Renal pelvis (tissue), 1 donor: ENCODE measurements at regions not wholly inside any gene's neighbourhood (a gene's known extent, or its start where the extent isn't known, plus 50 kb on each side); places are given as distances from the start of the nearest gene placed in this dataset.
"Not testable (repeated sequence)": the region's sequence is repeated elsewhere in the genome, so short reads cannot be mapped to it uniquely, and the experiment has no call there.

Source experiments
- DNase-seq: peaks from one replicate; pipeline ENCODE4 v3.0.0-alpha.2; 2013

DNA sequence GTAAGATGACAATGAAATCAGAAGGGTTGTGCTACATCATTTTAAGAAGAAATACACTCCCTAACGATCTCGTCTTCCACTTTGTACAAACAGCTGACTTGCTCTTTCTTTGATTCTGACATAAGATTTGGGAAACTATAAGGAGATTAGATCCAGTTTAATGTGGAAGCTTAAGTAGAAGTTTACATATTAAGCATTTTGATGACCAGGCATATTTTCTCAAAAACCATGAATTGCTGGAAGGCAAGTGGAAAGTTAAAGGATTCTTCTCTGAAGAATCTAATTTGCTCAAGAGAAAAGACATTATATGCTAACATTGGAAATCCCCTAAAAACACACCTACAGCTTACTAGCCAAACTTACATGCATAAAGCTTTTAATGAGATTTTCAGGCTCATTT, 531.9 kb upstream of the PTPRD start:
- no peak for DNase-seq

GRCh38 chr9:11148189-11148588, 535.4 kb upstream of the PTPRD start:
- no peak for DNase-seq

GRCh38 chr9:11149065-11149464, 536.3 kb upstream of the PTPRD start:
- DNase-seq: no peak

DNA sequence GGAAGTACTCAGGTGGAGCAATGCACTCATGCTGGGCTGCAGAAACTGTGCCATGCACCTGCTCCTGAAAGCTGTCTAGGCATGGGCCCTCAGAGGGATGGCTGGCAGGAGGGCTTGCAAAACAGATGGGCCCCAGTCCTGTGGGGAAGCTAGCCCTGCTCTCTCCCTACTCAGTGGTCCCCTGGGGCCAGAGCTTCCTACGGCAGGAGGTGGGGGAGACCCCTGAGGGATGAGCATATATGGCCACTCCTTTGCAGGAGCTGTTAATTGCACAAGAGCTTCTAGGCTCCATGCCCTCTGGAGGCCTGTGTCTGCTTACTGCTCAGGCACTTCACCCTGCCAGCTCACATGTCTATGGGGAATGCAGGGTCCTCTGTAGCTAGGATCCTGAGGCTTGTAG, 545.3 kb upstream of the PTPRD start:
- no peak for DNase-seq

- DNase-seq: no peak
These were observed 545.9 kb upstream of the PTPRD start for GRCh38 chr9:11158676-11159075.

- no peak for DNase-seq
These were observed 546.6 kb upstream of the PTPRD start for GRCh38 chr9:11159318-11159862.

GRCh38 chr9:11163843-11164242, 551.0 kb upstream of the PTPRD start:
- DNase-seq: no peak

DNA sequence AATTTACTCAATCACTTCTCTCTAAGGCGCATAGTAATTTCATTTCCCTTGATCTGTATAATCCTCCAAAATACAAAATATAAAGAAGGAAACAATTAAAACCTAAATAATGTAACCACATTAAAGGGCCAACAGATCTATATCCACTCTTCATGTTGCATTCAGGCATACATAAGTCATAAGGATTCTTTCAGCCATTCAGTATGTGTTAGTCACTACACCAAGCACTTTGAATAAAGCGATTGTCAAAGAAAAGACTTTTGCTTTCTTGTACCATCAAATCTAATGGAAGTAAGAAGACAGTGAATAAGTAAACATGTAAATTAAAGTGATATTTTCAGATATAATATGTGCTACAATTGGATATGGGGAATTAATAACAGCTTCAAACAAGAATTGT, 569.2 kb upstream of the PTPRD start:
- DNase-seq: no peak

DNA sequence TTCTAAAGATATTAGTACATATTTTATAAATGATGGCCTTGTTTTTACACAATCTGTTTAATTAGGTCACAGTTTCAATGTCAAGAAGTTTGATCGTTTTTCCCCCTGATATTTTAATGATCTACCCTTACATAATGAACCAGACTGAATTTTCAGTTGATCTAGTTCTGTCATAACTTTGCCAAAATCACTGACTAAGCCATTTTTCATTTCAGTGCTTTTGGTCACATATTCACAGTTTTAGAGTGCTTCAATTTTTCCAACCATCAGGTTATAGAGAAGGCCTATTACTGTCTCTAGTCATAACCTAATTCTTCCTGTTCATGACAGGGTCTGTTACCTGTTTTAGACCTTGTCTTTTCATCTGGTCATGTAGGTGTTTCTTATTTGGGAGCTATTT, 577.9 kb upstream of the PTPRD start:
- DNase-seq: no peak

DNA sequence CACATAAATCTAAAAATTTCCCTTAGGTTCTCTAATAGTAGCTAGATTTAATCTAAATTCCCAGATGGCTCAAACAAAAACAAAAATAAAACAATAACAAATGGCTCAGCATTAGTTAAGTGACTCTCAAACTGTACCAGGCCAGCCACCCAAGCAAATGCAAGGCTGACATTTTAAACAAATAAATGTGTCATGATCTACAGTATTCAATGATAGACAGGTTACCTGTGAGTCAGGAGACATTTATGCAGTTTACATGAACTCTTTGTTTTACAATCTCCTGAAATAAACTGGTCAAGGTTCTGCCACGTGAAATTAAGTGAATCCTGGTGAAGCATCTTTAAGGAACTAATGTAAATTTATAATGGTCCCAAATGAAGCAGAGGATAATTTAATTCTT, 580.2 kb upstream of the PTPRD start:
- DNase-seq: no peak

DNA sequence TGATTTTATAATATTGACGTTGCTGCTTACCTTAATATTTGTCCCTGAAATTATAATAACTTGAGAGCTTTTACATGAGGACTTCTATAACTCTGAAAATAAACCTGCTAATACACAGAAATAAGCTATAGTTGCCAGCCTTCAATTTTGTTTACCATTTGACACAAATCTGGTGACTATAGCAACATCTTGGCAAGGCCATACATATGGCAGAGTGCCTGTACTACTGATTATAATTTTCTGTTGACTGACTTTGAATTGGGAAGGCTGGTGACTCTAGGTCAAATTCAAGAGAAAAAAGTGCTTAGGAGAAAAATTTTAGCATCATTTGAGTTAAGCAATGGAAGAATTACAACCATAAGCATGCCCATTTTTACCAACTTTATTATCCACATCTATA, 581.4 kb upstream of the PTPRD start:
- DNase-seq: no peak

- DNase-seq: not testable (repeated sequence)
These were observed 584.1 kb upstream of the PTPRD start for GRCh38 chr9:11196840-11197365.

- DNase-seq: no peak
These were observed 586.5 kb upstream of the PTPRD start for GRCh38 chr9:11199335-11199734.

- no peak for DNase-seq
These were observed 591.7 kb upstream of the PTPRD start for GRCh38 chr9:11204521-11204920.

- no peak for DNase-seq
These were observed 594.1 kb upstream of the PTPRD start for GRCh38 chr9:11206925-11207324.

- DNase-seq: peak; percentile 1
These were observed 620.9 kb upstream of the PTPRD start for GRCh38 chr9:11233696-11234095.

- no peak for DNase-seq
These were observed 622.3 kb upstream of the PTPRD start for GRCh38 chr9:11235061-11235460.

DNA sequence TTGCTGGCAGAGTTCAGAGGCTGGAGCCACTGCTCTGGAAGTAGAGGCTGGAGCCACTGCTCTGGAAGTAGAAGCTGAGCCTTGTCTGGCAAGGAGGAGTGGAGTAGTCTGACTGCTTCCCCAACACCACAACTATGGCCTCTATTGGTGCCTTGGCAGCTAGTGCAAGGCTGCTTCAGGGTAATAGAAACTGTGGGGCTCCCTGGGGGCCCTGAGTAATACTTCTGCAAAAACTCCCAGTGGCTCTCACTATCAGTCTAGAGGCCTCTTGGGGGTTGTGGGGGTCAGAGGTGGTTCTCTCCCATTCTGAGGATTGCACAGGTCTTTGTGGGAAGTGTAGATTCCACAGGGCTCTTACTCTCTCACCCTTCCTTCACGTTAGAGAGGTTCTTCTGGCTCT, 629.0 kb upstream of the PTPRD start:
- DNase-seq: no peak

DNA sequence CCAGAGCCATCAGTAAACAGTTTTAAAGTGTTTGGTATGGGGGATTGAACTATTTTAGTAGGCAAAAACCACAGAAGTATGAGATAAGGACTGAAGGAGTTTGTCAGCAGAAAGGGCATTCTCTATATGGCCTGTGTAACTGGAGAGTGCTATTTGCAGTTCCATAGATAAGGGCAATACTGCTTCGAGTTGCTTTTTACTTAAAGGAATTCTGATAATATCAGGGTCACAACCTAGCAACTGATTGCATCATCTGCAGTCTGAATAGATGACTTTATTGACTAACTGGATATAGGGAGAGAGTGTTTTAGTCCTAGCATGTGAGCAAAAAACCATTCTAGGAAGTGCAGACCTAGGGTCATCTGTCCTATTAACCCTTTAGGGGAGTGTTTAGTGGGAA, 645.2 kb upstream of the PTPRD start:
- no peak for DNase-seq

DNA sequence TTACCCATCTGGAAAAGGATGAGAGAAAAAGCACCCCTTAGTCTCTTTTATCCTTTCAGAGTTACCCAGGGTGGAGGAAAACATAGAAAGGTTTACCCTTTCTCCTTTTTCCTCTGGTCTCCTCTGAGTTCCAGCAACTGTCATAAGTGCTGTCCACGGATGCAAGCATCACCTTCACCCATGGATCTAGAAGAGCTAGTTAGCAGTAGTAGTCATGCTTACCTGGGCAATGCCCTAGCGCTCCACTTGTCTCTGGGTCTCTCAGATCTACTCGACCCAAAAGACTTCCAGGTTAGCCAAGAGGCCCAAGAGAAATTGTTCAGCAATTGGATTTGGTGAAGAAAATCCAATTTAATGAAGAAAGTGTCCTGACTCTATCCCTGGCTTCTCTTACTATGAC, 656.2 kb upstream of the PTPRD start:
- no peak for DNase-seq

DNA sequence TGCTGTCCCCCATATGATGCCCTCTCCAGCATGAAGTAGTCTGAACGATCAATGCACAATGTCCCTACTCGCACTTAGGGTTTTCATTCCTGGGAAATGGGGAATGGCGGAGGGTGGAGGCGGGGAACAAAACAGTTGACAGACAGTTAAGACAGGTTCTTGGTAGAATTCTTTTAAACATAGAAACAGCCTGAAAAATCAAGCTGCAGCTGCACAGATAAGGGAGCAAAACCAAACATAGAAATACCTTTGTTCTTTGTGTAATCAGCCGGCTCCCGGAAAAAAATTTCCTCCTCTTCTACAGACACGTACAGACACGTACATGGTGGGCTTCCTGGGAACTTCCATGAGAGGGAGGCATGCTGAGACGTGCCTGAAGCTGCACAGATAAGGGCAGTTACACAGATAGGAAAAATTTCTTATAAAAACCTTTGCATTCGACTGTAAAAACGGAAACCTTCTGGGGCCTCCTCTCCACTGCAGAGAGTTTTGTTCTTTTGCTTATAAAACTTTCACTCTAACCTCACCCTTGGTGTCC, 662.4 kb upstream of the PTPRD start:
- DNase-seq: no peak

- peak; percentile 9 for DNase-seq
These were observed 700.2 kb upstream of the PTPRD start for GRCh38 chr9:11312966-11313365.

DNA sequence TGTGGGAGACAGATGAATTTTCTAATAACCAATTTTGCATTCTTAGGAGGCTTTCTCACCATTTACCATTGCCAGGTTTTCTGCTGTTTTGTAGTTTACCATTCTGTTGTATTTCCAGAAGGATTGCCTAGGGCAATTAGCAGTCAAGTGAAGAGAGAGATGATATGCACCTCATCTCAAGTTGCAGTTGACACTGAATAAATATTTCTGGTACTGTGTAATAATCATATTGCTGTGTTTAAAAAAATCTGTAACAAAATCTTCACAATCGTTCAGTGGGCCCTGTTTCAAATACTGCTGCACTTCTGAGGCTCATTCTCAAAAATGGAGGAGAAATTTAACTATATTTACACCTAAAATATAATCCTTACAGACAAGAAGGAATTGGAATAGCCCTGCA, 706.1 kb upstream of the PTPRD start:
- DNase-seq: no peak

DNA sequence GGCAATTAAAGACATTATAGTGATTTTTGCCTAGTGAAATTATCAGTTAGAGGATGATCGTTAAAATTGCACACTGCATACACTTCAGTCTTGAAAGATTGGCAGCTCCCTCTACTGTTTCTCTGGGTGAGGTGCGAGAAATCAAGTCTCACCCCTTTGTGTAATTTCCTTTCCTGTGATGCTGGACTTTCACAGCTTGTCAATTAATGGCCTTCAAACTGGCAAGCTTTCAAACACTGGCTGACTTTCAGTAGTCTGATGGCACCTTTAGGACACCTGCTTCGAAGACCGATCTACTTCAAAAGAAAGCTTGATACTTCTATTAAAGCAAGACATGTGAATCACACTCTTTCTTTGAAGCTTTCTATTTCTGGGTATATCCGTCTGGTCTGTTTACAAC, 706.7 kb upstream of the PTPRD start:
- DNase-seq: peak; percentile 8
